Neural cell (in vitro differentiated cells): ENCODE measurements at regions not wholly inside any gene's neighbourhood (a gene's known extent, or its start where the extent isn't known, plus 50 kb on each side); places are given as distances from the start of the nearest gene placed in this dataset.

Experiments
- H2AFZ ChIP-seq: fragments of 200-600, 300-800 bp; sonication (generic), shearing (Covaris generic); 2 replicates; pipeline ENCODE4 v1.6.0; 2014; ENCODE audit warnings: low read depth, mild to moderate bottlenecking, antibody characterized with exemption, low read length, moderate library complexity
- H3F3A ChIP-seq: fragments of 200-600 bp; shearing (Covaris generic); 2 replicates; pipeline ENCODE4 v1.6.1; 2016; ENCODE audit warnings: mild to moderate bottlenecking, moderate library complexity, mixed read lengths, antibody characterized with exemption, low read length; ENCODE audit not compliant: insufficient read depth, poor library complexity, severe bottlenecking
- H3K27ac ChIP-seq: fragments of 200-600, 300-800 bp; sonication (generic), shearing (Covaris generic); 2 replicates; pipeline ENCODE4 v1.5.1; 2014; ENCODE audit warnings: mild to moderate bottlenecking, low read length, moderate library complexity
- H3K27me3 ChIP-seq: fragments of 300-800, 200-600 bp; sonication (generic), shearing (Covaris generic); 2 replicates; pipeline ENCODE4 v1.6.0; 2014; ENCODE audit warnings: mild to moderate bottlenecking, low read depth, low read length, moderate library complexity; ENCODE audit not compliant: insufficient read depth
- H3K36me3 ChIP-seq: fragments of 300-800, 200-600 bp; sonication (generic), shearing (Covaris generic); 2 replicates; pipeline ENCODE4 v1.5.1; 2014; ENCODE audit warnings: mild to moderate bottlenecking, antibody characterized with exemption, low read length, moderate library complexity; ENCODE audit not compliant: insufficient read depth
- H3K4me2 ChIP-seq: fragments of 300-800, 200-600 bp; sonication (generic), shearing (Covaris generic); 2 replicates; pipeline ENCODE4 v1.6.0; 2014; ENCODE audit warnings: mild to moderate bottlenecking, low read length
- H3K4me3 ChIP-seq: fragments of 300-800, 200-600 bp; sonication (generic), shearing (Covaris generic); 2 replicates; pipeline ENCODE4 v1.5.1; 2014; ENCODE audit warnings: mild to moderate bottlenecking, low read length, moderate library complexity
- H3K79me2 ChIP-seq: fragments of 200-600 bp; shearing (Covaris generic); replicated peaks from 2 replicates; pipeline ENCODE4 v1.6.0; 2014; ENCODE audit warnings: mild to moderate bottlenecking, low read length, moderate library complexity; ENCODE audit not compliant: insufficient read depth
- H3K9ac ChIP-seq: fragments of 300-800, 200-600 bp; sonication (generic), shearing (Covaris generic); 2 replicates; pipeline ENCODE4 v1.6.1; 2016; ENCODE audit warnings: mild to moderate bottlenecking, low read length, mixed read lengths
- H3K9me2 ChIP-seq: fragments of 200-600 bp; shearing (Covaris generic); 2 replicates; pipeline ENCODE4 v1.6.1; 2016; ENCODE audit warnings: mild to moderate bottlenecking, low read length, mixed read lengths; ENCODE audit not compliant: insufficient read depth
- H3K9me3 ChIP-seq: fragments of 200-600, 300-800 bp; sonication (generic), shearing (Covaris generic); 2 replicates; pipeline ENCODE4 v1.6.1; 2016; ENCODE audit warnings: mild to moderate bottlenecking, mixed run types, low read length, moderate library complexity, mixed read lengths
- H4K20me1 ChIP-seq: fragments of 200-600 bp; shearing (Covaris generic); 2 replicates; pipeline ENCODE4 v1.6.1; 2016; ENCODE audit warnings: mild to moderate bottlenecking, mixed run types; ENCODE audit not compliant: insufficient read depth
- CTCF ChIP-seq: fragments of 450-650 bp; IDR thresholded peaks from 2 replicates; pipeline ENCODE4 v1.5.1; 2014; ENCODE audit warnings: antibody characterized with exemption, mild to moderate bottlenecking, moderate library complexity; ENCODE audit not compliant: poor library complexity, severe bottlenecking
- EP300 ChIP-seq: fragments of 450-650 bp; conservative IDR thresholded peaks from 2 replicates; pipeline ENCODE4 v1.6.1; 2014; ENCODE audit warnings: antibody characterized with exemption, mild to moderate bottlenecking, moderate library complexity; ENCODE audit not compliant: poor library complexity, severe bottlenecking
- EZH2 ChIP-seq: fragments of 200-600, 300-800 bp; shearing (Covaris generic), sonication (generic); IDR thresholded peaks from 2 replicates; pipeline ENCODE4 v1.6.1; 2014; ENCODE audit warnings: antibody characterized with exemption, low read length, borderline replicate concordance, mild to moderate bottlenecking; ENCODE audit not compliant: insufficient read depth, poor library complexity, severe bottlenecking
- MXI1 ChIP-seq: fragments of 450-650 bp; conservative IDR thresholded peaks from 2 replicates; pipeline ENCODE4 v1.6.1; 2014; ENCODE audit warnings: antibody characterized with exemption, mild to moderate bottlenecking; ENCODE audit not compliant: poor library complexity, severe bottlenecking
- POLR2AphosphoS5 ChIP-seq: IDR thresholded peaks from 2 replicates; pipeline ENCODE4 v1.6.1; 2012
- RAD21 ChIP-seq: fragments of 450-650 bp; conservative IDR thresholded peaks from 2 replicates; pipeline ENCODE4 v1.6.1; 2014; ENCODE audit warnings: antibody characterized with exemption, mild to moderate bottlenecking, moderate library complexity
- REST ChIP-seq: IDR thresholded peaks from 2 replicates; pipeline ENCODE4 v1.6.1; 2012; ENCODE audit warnings: borderline replicate concordance
- SMC3 ChIP-seq: fragments of 450-650 bp; conservative IDR thresholded peaks from 2 replicates; pipeline ENCODE4 v1.6.1; 2014; ENCODE audit warnings: antibody characterized with exemption, mild to moderate bottlenecking, moderate library complexity; ENCODE audit not compliant: poor library complexity
- TAF1 ChIP-seq: IDR thresholded peaks from 2 replicates; pipeline ENCODE4 v1.6.1; 2012; ENCODE audit warnings: low read depth

GRCh38 chr11:91470656-91471055, 754.0 kb upstream of the FAT3 start:
- H3K9me2 ChIP-seq, result no peaks in the 10 kb centered on the region
- H3F3A ChIP-seq, result no peaks in the 10 kb centered on the region
- no peaks in the 10 kb centered on the region for H3K9me3 ChIP-seq
- H3K27me3 ChIP-seq, result no peaks in the 10 kb centered on the region
- TF ChIP-seq POLR2AphosphoS5, result no peak
- H2AFZ ChIP-seq, result no peak overlapping the region
- no peaks in the 10 kb centered on the region for H4K20me1 ChIP-seq
- H3K4me2 ChIP-seq, result no peak overlapping the region
- no peak overlapping the region for H3K9ac ChIP-seq
- H3K27ac ChIP-seq, result no peak overlapping the region
- no peaks in the 10 kb centered on the region for H3K36me3 ChIP-seq
- H3K4me3 ChIP-seq, result no peak overlapping the region
- H3K79me2 ChIP-seq, result no peaks in the 10 kb centered on the region

GRCh38 chr11:91459840-91460239, 764.8 kb upstream of the FAT3 start:
- no peaks in the 10 kb centered on the region for H3K79me2 ChIP-seq
- TF ChIP-seq CTCF (no peak), TAF1 (no peak), EZH2 (no peak)
- no peak overlapping the region for H2AFZ ChIP-seq
- H3K27ac ChIP-seq, result no peak overlapping the region
- H3F3A ChIP-seq, result no peaks in the 10 kb centered on the region
- no peaks in the 10 kb centered on the region for H3K9me3 ChIP-seq
- H3K9me2 ChIP-seq, result no peaks in the 10 kb centered on the region
- H3K36me3 ChIP-seq, result no peaks in the 10 kb centered on the region
- H3K9ac ChIP-seq, result no peak overlapping the region
- H3K27me3 ChIP-seq, result no peaks in the 10 kb centered on the region
- H3K4me3 ChIP-seq, result no peak overlapping the region
- H4K20me1 ChIP-seq, result no peaks in the 10 kb centered on the region
- H3K4me2 ChIP-seq, result no peak overlapping the region

- Histone ChIP-seq H3K9me2 (no peaks in the 10 kb centered on the region), H4K20me1 (no peaks in the 10 kb centered on the region), H3K4me3 (no peak overlapping the region), H3K27me3 (no peaks in the 10 kb centered on the region), H2AFZ (no peak overlapping the region), H3K4me2 (no peak overlapping the region), H3F3A (no peaks in the 10 kb centered on the region), H3K9ac (no peak overlapping the region), H3K27ac (no peak overlapping the region), H3K9me3 (no peaks in the 10 kb centered on the region), H3K36me3 (no peaks in the 10 kb centered on the region), H3K79me2 (no peaks in the 10 kb centered on the region)
- TF ChIP-seq RAD21 (no peak), REST (no peak), EP300 (no peak), CTCF (no peak), EZH2 (no peak), POLR2AphosphoS5 (no peak), MXI1 (no peak), SMC3 (no peak), TAF1 (no peak)
Observed at GRCh38 chr11:91446267-91446666, 778.4 kb upstream of the FAT3 start.
